ENCODE measurements at regions not wholly inside any gene's neighbourhood (a gene's known extent, or its start where the extent isn't known, plus 50 kb on each side); places are given as distances from the start of the nearest gene placed in this dataset.
A peak's percentile ranks its signal among the peaks of the same experiment; 100 is the strongest.

- DNase-seq: no peak
These were observed 339.7 kb upstream of the NR2F2 start for GRCh38 chr15:95990833-95991232.

DNA sequence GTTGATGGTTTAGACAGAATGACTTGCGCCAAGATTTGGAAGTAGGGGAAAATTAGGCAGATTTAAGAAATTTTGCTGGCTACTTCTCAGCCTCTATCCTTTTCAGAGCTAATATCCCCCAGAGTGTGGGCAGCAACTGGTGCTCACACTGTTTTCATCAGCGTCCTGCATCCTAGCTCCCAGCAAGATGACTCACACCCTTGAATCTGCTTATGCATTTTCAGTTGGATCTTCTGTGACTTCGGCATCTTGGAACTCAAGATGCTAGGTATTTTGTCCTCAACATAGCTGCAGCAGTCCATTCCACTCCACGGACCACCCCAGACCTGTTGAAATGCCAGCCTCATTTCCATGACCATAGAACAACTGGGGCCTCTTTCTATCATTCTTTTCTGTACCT, 336.1 kb upstream of the NR2F2 start:
- peak; percentile 69 for DNase-seq

- DNase-seq: peak; percentile 18
These were observed 334.9 kb upstream of the NR2F2 start for GRCh38 chr15:95995375-95996168.

GRCh38 chr15:95996494-95996893, 334.0 kb upstream of the NR2F2 start:
- peak; percentile 24 for DNase-seq

- DNase-seq: no peak
These were observed 331.6 kb upstream of the NR2F2 start for GRCh38 chr15:95998935-95999334.

GRCh38 chr15:96002890-96003859, 327.3 kb upstream of the NR2F2 start:
- DNase-seq: no peak

- no peak for DNase-seq
These were observed 324.6 kb upstream of the NR2F2 start for GRCh38 chr15:96005906-96006305.

DNA sequence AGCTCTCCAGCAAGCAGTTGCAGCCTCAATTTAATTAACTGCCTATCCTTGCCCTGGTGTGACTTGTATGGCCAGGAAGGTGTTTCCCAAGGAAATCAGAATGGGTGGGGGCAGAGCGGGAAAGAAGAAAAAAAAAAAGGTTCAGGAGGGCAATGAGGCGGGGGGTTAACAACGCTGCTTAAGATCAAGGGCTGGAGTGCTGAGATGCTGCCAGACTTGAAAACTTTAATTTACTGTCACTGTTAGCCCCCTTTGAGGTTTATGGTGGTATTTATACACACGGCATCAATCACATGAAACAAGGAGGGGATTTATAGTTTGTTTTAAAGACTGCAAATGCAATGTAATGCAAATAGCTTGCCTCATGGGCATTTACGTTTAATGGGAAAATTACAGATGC, 319.4 kb upstream of the NR2F2 start:
- DNase-seq: no peak

- DNase-seq: no peak
These were observed 315.6 kb upstream of the NR2F2 start for GRCh38 chr15:96014939-96015338.

DNA sequence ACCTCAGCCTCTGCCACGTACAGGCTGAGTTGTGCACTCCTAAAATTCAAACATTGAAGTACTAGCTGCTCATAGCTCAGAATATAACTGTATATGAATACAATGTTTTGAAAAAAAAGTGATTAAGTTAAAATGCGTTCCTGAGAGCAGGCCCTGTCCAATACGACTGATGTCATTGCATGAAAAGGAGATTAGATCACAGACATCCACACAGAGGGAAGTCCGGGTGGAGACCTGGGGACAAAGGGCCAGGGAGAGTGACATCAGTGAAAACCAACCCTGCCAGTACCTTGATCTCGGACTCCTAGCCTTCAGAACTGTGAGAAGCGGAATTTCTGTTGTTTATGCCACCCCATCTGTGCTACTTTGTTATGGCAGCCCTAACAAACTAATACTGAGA, 311.4 kb upstream of the NR2F2 start:
- DNase-seq: no peak

DNA sequence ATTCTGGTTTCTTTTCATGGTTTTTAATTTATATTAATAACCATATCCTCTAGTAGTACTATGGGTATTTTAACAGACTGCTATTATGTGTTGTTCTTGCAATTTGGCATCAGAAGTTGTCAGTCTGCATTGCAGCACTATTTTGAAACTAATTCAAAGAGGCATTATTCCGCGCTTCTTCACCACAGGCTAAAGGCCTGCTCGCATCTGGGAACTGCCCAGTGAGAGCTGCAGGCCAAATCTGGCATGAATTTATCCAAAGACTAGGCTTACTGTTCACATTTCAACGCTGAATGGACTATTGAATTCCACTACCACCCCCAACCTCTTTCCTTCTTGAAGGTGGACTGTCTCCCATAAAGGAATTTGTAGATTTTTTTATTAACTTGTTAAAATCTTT, 310.4 kb upstream of the NR2F2 start:
- DNase-seq: no peak

GRCh38 chr15:96020797-96021196, 309.7 kb upstream of the NR2F2 start:
- no peak for DNase-seq

DNA sequence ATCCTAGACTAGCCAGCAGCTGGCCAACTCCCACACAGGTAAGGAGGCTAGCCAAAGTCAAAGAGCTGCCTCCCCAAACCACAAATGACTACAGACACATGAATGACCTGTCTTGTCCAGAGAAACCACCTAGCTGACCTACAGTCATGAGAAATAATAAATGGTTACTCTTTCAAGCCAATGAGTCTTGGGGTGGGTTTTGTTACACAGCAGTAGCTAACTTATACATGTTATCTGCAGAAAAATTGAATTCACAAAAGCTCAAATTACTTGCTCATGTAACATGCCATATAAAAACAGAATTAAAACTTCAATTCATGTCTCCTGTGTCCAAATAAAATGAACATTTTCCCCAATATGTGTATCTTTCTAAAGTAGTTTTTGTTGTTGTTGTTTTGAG, 307.4 kb upstream of the NR2F2 start:
- no peak for DNase-seq

DNA sequence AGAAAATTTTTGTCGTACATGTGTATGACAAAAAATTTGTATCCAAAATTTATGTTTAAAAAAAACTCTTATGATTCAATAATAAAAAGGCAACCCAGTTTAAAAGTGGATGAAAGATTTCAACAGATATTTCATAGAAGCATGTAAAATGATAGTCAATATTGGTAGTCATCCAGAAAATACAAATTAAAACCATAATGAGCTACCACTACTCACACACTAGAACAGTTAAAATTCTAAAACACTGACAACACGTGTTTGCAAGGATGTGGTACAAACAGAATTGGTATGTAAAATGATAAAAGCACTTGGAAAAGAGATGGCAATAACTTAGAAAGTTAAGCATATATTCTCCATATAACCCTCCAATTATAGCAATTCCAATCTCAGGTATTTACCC, 303.0 kb upstream of the NR2F2 start:
- no peak for DNase-seq

DNA sequence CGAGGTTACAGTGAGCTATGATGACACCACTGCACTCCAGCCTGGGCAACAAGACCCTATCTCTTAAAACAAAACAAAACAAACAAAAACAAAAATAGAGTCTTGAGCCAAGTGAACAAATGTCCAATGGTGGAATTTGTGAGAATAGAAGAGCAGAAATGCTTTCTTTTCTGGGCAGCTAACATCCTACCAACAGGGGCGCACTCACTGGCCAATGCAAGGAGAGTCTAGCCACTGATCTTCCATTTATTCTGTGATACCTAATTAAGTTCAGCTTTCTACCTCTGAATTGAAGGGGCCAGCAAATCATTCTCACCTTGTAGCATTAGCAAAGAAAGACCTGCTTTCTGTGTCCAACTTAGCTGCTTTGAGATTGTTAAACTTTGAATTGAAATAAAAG, 301.9 kb upstream of the NR2F2 start:
- no peak for DNase-seq

DNA sequence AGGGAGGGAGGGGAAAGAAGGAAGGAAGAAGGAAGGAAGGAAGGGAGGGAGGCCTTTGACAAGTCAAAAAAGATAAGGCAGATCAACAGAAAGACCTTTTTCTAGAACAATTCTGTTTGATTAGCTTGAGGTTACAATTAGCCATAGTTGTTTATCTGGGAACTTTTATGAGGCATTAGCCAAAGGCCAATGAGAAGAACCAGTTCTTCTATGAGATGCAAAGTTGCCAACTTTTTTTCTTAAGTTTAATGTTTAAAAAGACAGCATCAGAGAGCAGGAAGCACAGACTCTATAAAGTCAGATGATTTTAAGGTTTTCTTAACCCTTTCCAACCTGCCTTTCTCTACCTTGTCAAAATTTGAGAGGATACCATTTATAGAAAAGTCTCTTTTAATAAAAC, 301.3 kb upstream of the NR2F2 start:
- no peak for DNase-seq

GRCh38 chr15:96031426-96032110, 298.9 kb upstream of the NR2F2 start:
- no peak for DNase-seq

DNA sequence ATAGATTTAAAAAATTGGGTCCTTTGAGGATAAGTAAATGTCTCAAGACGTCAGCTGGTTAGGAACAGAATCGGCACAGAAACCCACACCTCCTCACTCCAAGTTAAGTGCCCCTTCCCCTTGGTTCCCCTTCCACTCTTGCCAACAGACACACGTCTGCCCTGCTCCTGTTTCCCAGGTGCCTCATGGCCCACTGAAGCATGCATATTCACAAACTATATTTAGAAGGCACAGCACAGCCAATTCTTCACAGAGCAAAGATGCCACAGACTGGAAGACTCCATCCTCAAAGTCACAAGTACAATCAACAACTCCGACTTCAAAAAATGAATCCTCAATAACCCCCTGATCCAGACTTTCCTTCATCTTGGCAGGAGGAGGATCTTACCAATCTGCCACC, 295.4 kb upstream of the NR2F2 start:
- no peak for DNase-seq

- DNase-seq: no peak
These were observed 294.9 kb upstream of the NR2F2 start for GRCh38 chr15:96035635-96036034.

DNA sequence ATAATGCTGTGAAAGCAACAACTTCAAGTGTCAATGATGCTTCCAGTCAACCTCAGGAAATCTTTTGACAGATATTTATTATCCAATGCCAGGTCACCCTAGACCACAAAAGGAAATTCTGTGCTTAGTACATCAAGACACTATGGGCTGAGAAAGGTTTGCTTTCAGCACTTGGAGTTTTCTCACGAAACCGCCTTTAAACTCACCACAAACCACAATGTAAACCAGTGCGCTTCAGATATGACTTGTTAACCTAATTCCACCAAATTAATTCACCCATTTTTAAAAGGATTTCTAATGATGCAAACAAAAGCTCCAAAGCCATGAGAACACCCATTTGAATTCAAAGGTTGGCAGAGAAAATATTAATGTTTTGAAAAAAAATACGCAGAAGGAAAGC, 292.9 kb upstream of the NR2F2 start:
- DNase-seq: peak; percentile 30

GRCh38 chr15:96038131-96038530, 292.4 kb upstream of the NR2F2 start:
- no peak for DNase-seq

- no peak for DNase-seq
These were observed 291.9 kb upstream of the NR2F2 start for GRCh38 chr15:96038650-96039049.
